HepG2 (cell line): ENCODE measurements at regions not wholly inside any gene's neighbourhood (a gene's known extent, or its start where the extent isn't known, plus 50 kb on each side); places are given as distances from the start of the nearest gene placed in this dataset.

ENCODE experiments used
- ATAC-seq: fragments of 200-7000 bp; cut with Tn5 transposase; 3 replicates; pipeline ENCODE4 v1.9.1; 2020; ENCODE audit warnings: mild to moderate bottlenecking, moderate library complexity
- BruUV-seq: library from RNA; stranded (reverse); fragments of 400-500 nt; replicated peaks from 2 replicates; lab custom pipeline; 2021; lab: Mats Ljungman, UMichigan
- CTCF ChIA-PET: fragments of 300-600 bp; formaldehyde crosslinking; extraction: SDS; loops from one replicate; lab custom pipeline; 2021; ENCODE audit warnings: low total read pairs, inconsistent platforms, low intra/inter-chr PET ratio; lab: Yijun Ruan, JAX
- POLR2A ChIA-PET: fragments of 350-600 bp; sonication (Branson Sonifier 250); formaldehyde crosslinking; loops from one replicate; lab custom pipeline; 2020; ENCODE audit warnings: antibody characterized with exemption, inconsistent platforms; lab: Yijun Ruan, JAX
- DNase-seq: peaks from one replicate; pipeline ENCODE4 v3.0.0-alpha.2; 2015; ENCODE audit warnings: low spot score
- FAIRE-seq: peaks from 3 replicates; lab custom pipeline; 2011; peaks lifted over from hg19 to GRCh38; lab: Jason Lieb, UNC
- H2AFZ ChIP-seq: one replicate; pipeline ENCODE4 v1.6.1; 2011; ENCODE audit warnings: low read length, inconsistent platforms
- H3K27ac ChIP-seq: fragments of 300-600 bp; 3 replicates; pipeline ENCODE4 v1.8.0; 2011; ENCODE audit warnings: mixed run types, mild to moderate bottlenecking, mixed read lengths, low read length, inconsistent platforms; ENCODE audit not compliant: insufficient read depth; ENCODE audit errors: extremely low read length
- H3K27me3 ChIP-seq, 2 experiments: fragments of 200-600 bp in 1 of 2; 2 replicates in 1 of 2; 3 replicates in 1 of 2; pipeline versions ENCODE4 v1.6.0 to v1.8.0; 2011; ENCODE audit warnings: low read length in 2 of 2, mild to moderate bottlenecking in 2 of 2, moderate library complexity in 2 of 2, inconsistent platforms in 1 of 2; ENCODE audit not compliant: insufficient read depth in 2 of 2, control insufficient read depth in 1 of 2
- H3K36me3 ChIP-seq, 2 experiments: fragments of 200-600 bp in 1 of 2; replicated peaks in 1 of 2; 2 replicates in 1 of 2; 3 replicates in 1 of 2; pipeline versions ENCODE4 v1.5.1 to v1.8.0; 2011; ENCODE audit warnings: low read length in 2 of 2, inconsistent platforms in 1 of 2; ENCODE audit not compliant: insufficient read depth in 2 of 2, control insufficient read depth in 1 of 2
- H3K4me1 ChIP-seq: 2 replicates; pipeline ENCODE4 v1.5.1; 2012; ENCODE audit warnings: low read length, inconsistent platforms; ENCODE audit not compliant: insufficient read depth
- H3K4me2 ChIP-seq: 2 replicates; pipeline ENCODE4 v1.6.0; 2011; ENCODE audit warnings: low read depth, low read length, inconsistent platforms
- H3K4me3 ChIP-seq, 3 experiments: fragments of 200-600 bp in 1 of 3; sonication (generic), shearing (Covaris generic) in 1 of 3; replicated peaks in 1 of 3; 2 replicates each; pipeline ENCODE4 v1.5.1; 2011 to 2016; ENCODE audit warnings: low read length in 3 of 3, inconsistent platforms in 2 of 3, low read depth in 2 of 3, mild to moderate bottlenecking in 2 of 3, control low read depth in 1 of 3, mixed read lengths in 1 of 3; ENCODE audit not compliant: insufficient read depth in 1 of 3
- H3K79me2 ChIP-seq: one replicate; pipeline ENCODE4 v1.6.1; 2011; ENCODE audit warnings: low read length, inconsistent platforms; ENCODE audit not compliant: insufficient read depth
- H3K9ac ChIP-seq: 2 replicates; pipeline ENCODE4 v1.6.0; 2011; ENCODE audit warnings: mild to moderate bottlenecking, low read depth, low read length, inconsistent platforms; ENCODE audit not compliant: insufficient read depth
- H3K9me3 ChIP-seq: 2 replicates; pipeline ENCODE4 v1.5.1; 2012; ENCODE audit warnings: mild to moderate bottlenecking, low read length
- H4K20me1 ChIP-seq: 2 replicates; pipeline ENCODE4 v1.6.0; 2011; ENCODE audit warnings: inconsistent platforms, mild to moderate bottlenecking, low read length, moderate library complexity; ENCODE audit not compliant: insufficient read depth
- ADNP ChIP-seq: sonication (generic); formaldehyde crosslinking; IDR thresholded peaks from 2 replicates; pipeline ENCODE4 v1.4.0; 2020; ENCODE audit warnings: missing genetic modification reagents
- ARHGAP35 ChIP-seq: sonication (generic); formaldehyde crosslinking; IDR thresholded peaks from 2 replicates; pipeline ENCODE4 v1.9.0; 2022; ENCODE audit warnings: mild to moderate bottlenecking, inconsistent platforms, moderate library complexity, missing genetic modification reagents, borderline replicate concordance
- ATF1 ChIP-seq: IDR thresholded peaks from 2 replicates; pipeline ENCODE4 v1.6.1; 2016; ENCODE audit warnings: mild to moderate bottlenecking, control low read depth
- CBX2 ChIP-seq, 2 experiments: fragments of 200-600 bp in 1 of 2; sonication (generic); formaldehyde crosslinking in 1 of 2; IDR thresholded peaks; 2 replicates each; pipeline versions ENCODE4 v1.7.0 to v1.8.1; 2018 to 2022; ENCODE audit warnings: low read depth in 2 of 2, low read length in 1 of 2, mild to moderate bottlenecking in 1 of 2, missing genetic modification reagents in 1 of 2
- FOXJ3 ChIP-seq: sonication (generic); formaldehyde crosslinking; IDR thresholded peaks from 2 replicates; pipeline ENCODE4 v1.4.0; 2020; ENCODE audit warnings: missing genetic modification reagents, mild to moderate bottlenecking, borderline replicate concordance
- HNRNPH1 ChIP-seq: fragments of 200-400 bp; formaldehyde crosslinking; optimal IDR thresholded peaks from 2 replicates; pipeline ENCODE3; 2017; ENCODE audit warnings: mild to moderate bottlenecking, low read depth, low read length
- KDM6A ChIP-seq: IDR thresholded peaks from 2 replicates; pipeline ENCODE4 v1.6.1; 2016; ENCODE audit warnings: low read depth
- KLF16 ChIP-seq, 2 experiments: sonication (generic) in 1 of 2; formaldehyde crosslinking in 1 of 2; IDR thresholded peaks; 2 replicates each; pipeline versions ENCODE4 v1.6.1 to v1.8.0; 2016 to 2023; ENCODE audit warnings: missing genetic modification reagents in 2 of 2, missing compliant biosample characterization in 1 of 2
- MATR3 ChIP-seq: sonication (generic); formaldehyde crosslinking; IDR thresholded peaks from 2 replicates; pipeline ENCODE4 v1.4.0; 2020; ENCODE audit warnings: missing genetic modification reagents
- MXD1 ChIP-seq: sonication (generic); formaldehyde crosslinking; IDR thresholded peaks from 2 replicates; pipeline ENCODE4 v1.4.0; 2020; ENCODE audit warnings: mild to moderate bottlenecking, missing genetic modification reagents
- SNRNP70 ChIP-seq: fragments of 200-400 bp; formaldehyde crosslinking; IDR thresholded peaks from 2 replicates; pipeline ENCODE4 v1.6.1; 2017; ENCODE audit warnings: mild to moderate bottlenecking, low read depth, low read length, moderate library complexity
- ZBTB14 ChIP-seq: sonication (generic); formaldehyde crosslinking; IDR thresholded peaks from 2 replicates; pipeline ENCODE4 v1.4.0; 2020; ENCODE audit warnings: missing genetic modification reagents
- ZC3H13 ChIP-seq: sonication (generic); formaldehyde crosslinking; IDR thresholded peaks from 2 replicates; pipeline ENCODE4 v1.8.1; 2023; ENCODE audit warnings: mild to moderate bottlenecking, missing genetic modification reagents, moderate library complexity
- ZFP37 ChIP-seq: sonication (generic); formaldehyde crosslinking; IDR thresholded peaks from 2 replicates; pipeline ENCODE4 v1.4.0; 2020; ENCODE audit warnings: missing genetic modification reagents, borderline replicate concordance
- ZNF207 ChIP-seq: fragments of 450-650 bp; IDR thresholded peaks from 2 replicates; pipeline ENCODE4 v1.6.1; 2016; ENCODE audit warnings: antibody characterized with exemption, borderline replicate concordance
- ZNF350 ChIP-seq: sonication (generic); formaldehyde crosslinking; IDR thresholded peaks from 2 replicates; pipeline ENCODE4 v1.4.0; 2020; ENCODE audit warnings: mild to moderate bottlenecking, low read depth, missing genetic modification reagents, borderline replicate concordance
- ZNF549 ChIP-seq: sonication (generic); formaldehyde crosslinking; IDR thresholded peaks from 2 replicates; pipeline ENCODE4 v1.5.0; 2020; ENCODE audit warnings: missing genetic modification reagents
- ZNF629 ChIP-seq: sonication (generic); formaldehyde crosslinking; conservative IDR thresholded peaks from 2 replicates; pipeline ENCODE4 v1.5.0; 2020; ENCODE audit warnings: missing genetic modification reagents
- WGBS: methylation state at CpG from one replicate; pipeline ENCODE4 v1.1.6; 2017; ENCODE audit warnings: low lambda C conversion rate; 5-methylcytosine and 5-hydroxymethylcytosine counted together
- in situ Hi-C: cut with HindIII; loops from 2 replicates; pipeline ENCODE4 v1.10.0; 2017; ENCODE audit warnings: low pct_unique_long_range_greater_than_20kb; ENCODE audit not compliant: extremely low pct_ligation_motif_present
- intact Hi-C: fragments of 100-400 bp; cut with micrococcal nuclease; formaldehyde crosslinking; loops from one replicate; pipeline ENCODE4 v1.10.0; 2022; ENCODE audit not compliant: unreplicated experiment

GRCh38 chr14:66383771-66384170 is 102.4 kb upstream of the CCDC196 start:
- Histone ChIP-seq H4K20me1 (no peaks in the 10 kb centered on the region), H3K79me2 (no peaks in the 10 kb centered on the region), H2AFZ (no peak overlapping the region), H3K4me3 (no peak overlapping the region), H3K27me3 (no peaks in the 10 kb centered on the region; a peak in 1 of 5 replicates), H3K9me3 (no peaks in the 10 kb centered on the region), H3K36me3 (no peaks in the 10 kb centered on the region), H3K27ac (no peak overlapping the region), H3K4me2 (no peak overlapping the region), H3K4me1 (no peaks in the 10 kb centered on the region), H3K9ac (no peak overlapping the region)
- BruUV-seq, result no TSS peak
- in situ Hi-C loops, result no loop called here
- TF ChIP-seq ZNF549 (CRISPR knock-in tag) (no peak), ZNF629 (CRISPR knock-in tag) (no peak), ZNF350 (CRISPR knock-in tag) (no peak)
- intact Hi-C loops, result no loop called here
- CTCF ChIA-PET, result no interaction called here
- ATAC-seq (no peak), FAIRE-seq (no peak), DNase-seq (no peak)
- POLR2A ChIA-PET, result no interaction called here

GRCh38 chr14:66388516-66388915 is 97.7 kb upstream of the CCDC196 start:
- H3K4me2 ChIP-seq, result no peak overlapping the region
- no peak overlapping the region for H2AFZ ChIP-seq
- no peak for DNase-seq
- H3K36me3 ChIP-seq, result no peaks in the 10 kb centered on the region
- H3K9me3 ChIP-seq, result no peaks in the 10 kb centered on the region
- no peak overlapping the region for H3K4me3 ChIP-seq
- no peaks in the 10 kb centered on the region for H4K20me1 ChIP-seq
- ATAC-seq, result no peak
- CTCF ChIA-PET, result no interaction called here
- no peak for TF ChIP-seq ADNP
- TF ChIP-seq MATR3 (CRISPR knock-in tag), result no peak
- TF ChIP-seq ZFP37, result no peak
- no peak for TF ChIP-seq SNRNP70
- TF ChIP-seq ZC3H13 (CRISPR knock-in tag), result no peak
- TF ChIP-seq ZBTB14 (CRISPR knock-in tag), result no peak
- TF ChIP-seq KDM6A (CRISPR knock-in tag), result no peak
- TF ChIP-seq MXD1 (CRISPR knock-in tag), result no peak
- TF ChIP-seq CBX2 (IDR thresholded peaks at IDR 0.05; ENCODE audit: low read depth, low read length), result no peak
- TF ChIP-seq CBX2 (CRISPR knock-in tag; IDR thresholded peaks at IDR 0.05; ENCODE audit: low read depth), result no peak
- no peak for TF ChIP-seq FOXJ3 (CRISPR knock-in tag)
- no peak for TF ChIP-seq HNRNPH1
- no peak for TF ChIP-seq ZNF207
- TF ChIP-seq ARHGAP35, result no peak
- TF ChIP-seq KLF16 (CRISPR knock-in tag; IDR thresholded peaks at IDR 0.05), result no peak
- no peak for TF ChIP-seq ATF1 (CRISPR knock-in tag)
- no peaks in the 10 kb centered on the region; a peak in 1 of 5 replicates for H3K27me3 ChIP-seq
- in situ Hi-C loops (no loop called here), intact Hi-C loops (no loop called here)
- 8% methylated on average over 4 of the region's 4 CpGs for WGBS
- no peaks in the 10 kb centered on the region for H3K4me1 ChIP-seq
- POLR2A ChIA-PET, result no interaction called here
- no TSS peak for BruUV-seq
- no peak overlapping the region for H3K27ac ChIP-seq
- no peaks in the 10 kb centered on the region for H3K79me2 ChIP-seq
- FAIRE-seq, result no peak
- no peak overlapping the region for H3K9ac ChIP-seq
